Urinary bladder (tissue), 3 donors: ENCODE measurements at regions not wholly inside any gene's neighbourhood (a gene's known extent, or its start where the extent isn't known, plus 50 kb on each side); places are given as distances from the start of the nearest gene placed in this dataset.

Experiments
- DNase-seq: peaks from one replicate; pipeline ENCODE4 v3.0.0-alpha.2; 2015; ENCODE audit errors: extremely low spot score
- H3K27ac ChIP-seq: one replicate; pipeline ENCODE4 v1.5.1; 2013; ENCODE audit warnings: low read depth, mild to moderate bottlenecking, moderate library complexity
- H3K36me3 ChIP-seq: one replicate; pipeline ENCODE4 v1.6.1; 2013; ENCODE audit warnings: mild to moderate bottlenecking, moderate library complexity; ENCODE audit not compliant: insufficient read depth
- H3K4me1 ChIP-seq: one replicate; pipeline ENCODE4 v1.6.1; 2013; ENCODE audit warnings: mild to moderate bottlenecking, moderate library complexity; ENCODE audit not compliant: insufficient read depth
- H3K4me3 ChIP-seq: one replicate; pipeline ENCODE4 v1.5.1; 2013; ENCODE audit warnings: low read depth, low read length
- WGBS: extraction: QIAGEN DNeasy Blood & Tissue Kit; methylation state at CpG from one replicate; pipeline ENCODE4 v1.1.7; 2013; 5-methylcytosine and 5-hydroxymethylcytosine counted together
- donor health status: healthy with polysubstance abuse.
- donor health status: healthy.

DNA sequence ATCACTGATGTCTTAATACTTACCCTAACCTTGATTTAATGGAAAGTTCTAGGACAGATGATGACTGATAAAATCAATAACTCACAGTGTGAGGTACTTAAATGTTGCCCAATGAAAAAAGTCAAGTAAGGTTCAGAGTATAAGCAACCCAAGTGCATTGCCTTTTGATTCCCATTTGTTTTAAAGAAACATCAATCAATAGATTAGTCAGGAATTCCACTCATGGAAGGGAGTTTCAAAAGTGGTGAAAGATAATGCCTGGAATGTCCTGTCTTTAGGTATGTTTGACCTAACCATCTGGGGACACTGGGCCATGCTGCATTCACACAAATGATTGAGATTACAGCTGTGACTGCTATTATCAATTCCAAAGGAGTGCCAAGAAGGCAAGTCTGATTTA is 259.7 kb downstream of the PPARGC1A start:
- Histone ChIP-seq H3K36me3 (no peaks in the 10 kb centered on the region), H3K27ac (no peak overlapping the region), H3K4me3 (no peak overlapping the region), H3K4me1 (no peaks in the 10 kb centered on the region)
- no peak for DNase-seq

DNA sequence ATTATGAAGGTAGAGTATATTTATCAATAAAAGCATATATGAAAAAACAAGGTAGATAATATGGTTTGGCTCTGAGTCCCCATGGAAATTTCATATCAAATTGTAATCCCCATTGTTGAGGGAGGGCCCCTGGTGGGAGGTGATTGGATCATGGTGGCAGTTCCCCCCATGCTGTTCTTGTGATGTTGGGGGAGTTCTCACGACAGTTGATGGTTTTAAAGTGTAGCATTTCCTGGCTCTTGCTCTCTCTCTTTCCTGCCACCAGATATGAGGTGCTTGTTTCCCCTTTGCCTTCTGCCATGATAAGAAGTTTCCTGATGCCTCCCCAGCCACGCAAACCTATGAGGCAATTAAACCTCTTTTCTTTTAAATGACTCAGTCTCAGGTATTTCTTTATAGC is 260.4 kb downstream of the PPARGC1A start:
- H3K4me1 ChIP-seq = no peaks in the 10 kb centered on the region
- H3K27ac ChIP-seq = no peak overlapping the region
- 26% methylated on average over 2 of the region's 2 CpGs for WGBS
- DNase-seq = no peak
- no peak overlapping the region for H3K4me3 ChIP-seq
- no peaks in the 10 kb centered on the region for H3K36me3 ChIP-seq

DNA sequence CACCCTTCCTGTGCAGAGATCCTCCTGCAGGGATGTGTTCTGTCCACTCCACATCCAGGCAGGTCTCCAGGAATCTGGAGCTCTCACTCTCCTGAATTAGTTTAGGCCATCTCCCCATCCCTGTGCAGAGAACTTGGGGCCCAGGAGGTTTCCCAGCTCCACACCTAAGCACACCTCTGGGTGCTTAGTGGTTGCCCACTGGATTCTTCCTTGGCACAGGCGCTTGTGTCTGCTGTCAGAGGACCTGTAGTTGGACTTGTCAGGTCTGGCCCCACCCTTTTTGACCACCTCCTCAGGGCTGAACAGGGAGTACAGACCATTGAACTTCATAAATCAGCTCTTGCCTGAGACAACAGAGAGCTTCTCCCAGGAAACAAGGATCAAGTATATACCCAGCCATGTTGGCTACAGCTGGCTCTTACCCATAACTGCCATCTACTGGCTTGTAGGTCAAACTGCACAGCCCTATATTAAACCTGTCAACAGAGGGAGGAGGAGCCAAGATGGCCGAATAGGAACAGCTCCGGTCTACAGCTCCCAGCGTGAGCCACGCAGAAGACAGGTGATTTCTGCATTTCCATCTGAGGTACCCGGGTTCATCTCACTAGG is 275.5 kb downstream of the PPARGC1A start:
- Histone ChIP-seq H3K4me1 (no peaks in the 10 kb centered on the region), H3K36me3 (no peaks in the 10 kb centered on the region), H3K27ac (no peak overlapping the region), H3K4me3 (no peak overlapping the region)
- DNase-seq = no peak
- 85% methylated on average over 5 of the region's 6 CpGs for WGBS

DNA sequence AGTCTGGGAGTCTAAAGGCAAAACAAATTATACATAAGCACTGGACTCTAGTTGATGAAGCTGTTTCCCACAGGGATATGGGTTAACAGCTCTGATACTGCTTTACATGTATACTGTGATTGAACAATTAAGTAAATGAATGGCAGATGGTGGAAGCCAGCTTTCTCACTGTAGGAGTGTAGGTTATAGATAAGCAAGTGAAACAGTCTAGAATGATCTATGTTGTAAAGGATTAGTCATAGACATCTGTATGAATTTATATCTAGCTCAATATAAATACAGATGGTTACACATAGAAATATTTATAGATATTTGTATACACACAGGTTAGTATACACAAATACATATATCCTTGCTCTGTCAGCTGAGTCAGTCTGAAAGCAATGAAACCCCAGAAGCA is 276.1 kb downstream of the PPARGC1A start:
- Histone ChIP-seq H3K36me3 (no peaks in the 10 kb centered on the region), H3K27ac (no peak overlapping the region), H3K4me3 (no peak overlapping the region), H3K4me1 (no peaks in the 10 kb centered on the region)
- DNase-seq = no peak

DNA sequence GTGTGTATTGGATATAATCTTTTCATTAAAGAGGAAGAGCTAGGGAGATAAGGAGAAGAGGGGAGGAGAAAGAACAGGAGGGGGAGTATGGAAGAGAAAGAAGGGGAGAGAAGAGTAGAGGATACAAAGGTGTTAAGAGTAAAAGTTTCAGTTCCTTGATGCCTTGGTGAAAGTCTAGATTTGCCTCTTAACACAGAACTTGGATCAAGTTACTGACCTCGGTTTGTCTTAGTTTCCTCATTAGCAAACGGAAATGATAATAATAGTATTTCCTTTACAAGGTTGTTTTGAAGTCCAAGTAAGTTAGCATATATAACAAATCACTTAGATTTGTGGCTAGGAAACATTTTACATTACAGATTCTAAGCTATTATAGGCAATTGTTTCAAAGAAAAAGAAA is 287.1 kb downstream of the PPARGC1A start:
- 54% methylated on average over 2 of the region's 2 CpGs for WGBS
- H3K36me3 ChIP-seq = no peaks in the 10 kb centered on the region
- no peaks in the 10 kb centered on the region for H3K4me1 ChIP-seq
- H3K27ac ChIP-seq = no peak overlapping the region
- no peak overlapping the region for H3K4me3 ChIP-seq
- DNase-seq = no peak

DNA sequence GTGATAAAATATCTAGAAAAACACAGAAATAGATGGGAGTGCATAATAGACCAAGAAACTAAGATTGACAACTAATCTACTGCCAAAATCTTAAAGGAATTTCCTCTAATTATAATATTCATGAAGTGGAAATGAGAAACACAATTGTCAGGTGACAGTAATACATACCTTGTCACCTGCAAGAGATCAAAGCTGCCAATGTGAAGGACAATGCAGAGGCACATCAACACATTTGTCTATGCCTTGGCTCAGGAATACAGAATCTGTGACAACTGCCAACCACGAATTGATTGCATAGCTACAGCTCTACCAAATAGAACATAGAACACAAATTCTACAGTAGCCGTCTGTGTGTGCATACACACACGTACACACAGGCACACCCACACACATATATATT is 295.7 kb downstream of the PPARGC1A start:
- WGBS = 79% methylated on average over 3 of the region's 3 CpGs
- Histone ChIP-seq H3K27ac (no peak overlapping the region), H3K4me3 (no peak overlapping the region), H3K4me1 (no peaks in the 10 kb centered on the region), H3K36me3 (no peaks in the 10 kb centered on the region)
- DNase-seq = no peak

DNA sequence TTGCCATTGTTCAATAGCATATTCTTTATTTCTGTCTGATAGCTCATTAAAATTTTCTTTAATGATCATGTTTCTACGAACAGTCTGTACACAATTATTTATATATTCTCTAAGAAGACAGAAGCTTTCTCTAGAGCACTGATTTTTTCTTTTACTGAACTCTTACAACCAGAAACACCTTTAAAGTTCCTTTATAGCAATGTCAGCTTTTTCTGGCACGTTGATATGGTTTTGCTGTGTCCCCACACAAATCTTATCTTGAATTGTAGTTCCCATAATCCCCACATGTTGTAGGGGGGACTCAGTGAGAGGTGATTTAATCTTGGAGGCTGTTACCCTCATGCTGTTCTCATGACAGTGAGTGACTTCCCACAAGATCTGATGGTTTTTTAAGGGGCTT is 299.4 kb downstream of the PPARGC1A start:
- no peaks in the 10 kb centered on the region for H3K4me1 ChIP-seq
- no peaks in the 10 kb centered on the region for H3K36me3 ChIP-seq
- 42% methylated on average over 2 of the region's 2 CpGs for WGBS
- no peak overlapping the region for H3K27ac ChIP-seq
- no peak overlapping the region for H3K4me3 ChIP-seq
- DNase-seq = no peak

DNA sequence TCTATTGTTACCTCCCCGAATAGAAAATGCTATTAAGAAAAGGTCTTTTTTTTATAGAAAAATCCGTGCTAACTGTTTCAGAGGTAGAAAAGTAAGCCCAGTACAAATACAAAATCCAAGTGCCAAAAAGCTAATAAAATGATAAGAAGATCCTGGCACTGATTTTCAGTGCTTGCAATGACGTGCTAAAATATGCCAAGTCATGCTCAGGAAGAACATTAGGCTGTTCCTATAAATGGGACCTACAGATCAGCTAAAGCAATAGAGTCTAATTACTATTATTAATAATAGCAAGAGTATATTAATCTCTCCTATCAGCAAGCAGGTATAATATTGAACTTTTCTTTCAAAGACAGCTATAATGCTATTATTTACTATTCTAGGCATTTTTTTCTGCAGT is 305.8 kb downstream of the PPARGC1A start:
- no peak overlapping the region for H3K27ac ChIP-seq
- WGBS = 18% methylated on average over 3 of the region's 3 CpGs
- no peaks in the 10 kb centered on the region for H3K4me1 ChIP-seq
- no peaks in the 10 kb centered on the region for H3K36me3 ChIP-seq
- H3K4me3 ChIP-seq = no peak overlapping the region
- DNase-seq = no peak

DNA sequence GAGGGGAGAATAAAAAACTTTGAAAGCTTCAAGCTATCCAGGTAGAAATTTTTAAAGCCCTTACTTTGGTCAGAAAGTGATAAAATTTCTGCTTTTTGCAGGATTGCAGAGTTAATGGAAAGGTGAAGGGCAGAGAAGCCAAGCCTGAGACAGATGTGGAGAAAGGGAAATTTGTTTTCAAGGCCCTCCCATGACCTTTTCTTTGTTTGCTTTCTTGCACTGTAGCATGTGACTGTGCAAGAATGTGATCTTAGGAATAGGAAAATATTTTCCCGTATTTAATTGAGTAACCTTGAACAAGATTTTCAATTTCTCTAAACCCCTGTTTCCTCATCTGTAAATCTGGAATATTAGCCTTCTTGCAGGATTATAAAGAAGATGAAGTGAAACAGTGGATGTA is 307.2 kb downstream of the PPARGC1A start:
- Histone ChIP-seq H3K4me1 (no peaks in the 10 kb centered on the region), H3K27ac (no peak overlapping the region), H3K36me3 (no peaks in the 10 kb centered on the region), H3K4me3 (no peak overlapping the region)
- DNase-seq = no peak
- 68% methylated on average over 1 of the region's 1 CpG for WGBS

DNA sequence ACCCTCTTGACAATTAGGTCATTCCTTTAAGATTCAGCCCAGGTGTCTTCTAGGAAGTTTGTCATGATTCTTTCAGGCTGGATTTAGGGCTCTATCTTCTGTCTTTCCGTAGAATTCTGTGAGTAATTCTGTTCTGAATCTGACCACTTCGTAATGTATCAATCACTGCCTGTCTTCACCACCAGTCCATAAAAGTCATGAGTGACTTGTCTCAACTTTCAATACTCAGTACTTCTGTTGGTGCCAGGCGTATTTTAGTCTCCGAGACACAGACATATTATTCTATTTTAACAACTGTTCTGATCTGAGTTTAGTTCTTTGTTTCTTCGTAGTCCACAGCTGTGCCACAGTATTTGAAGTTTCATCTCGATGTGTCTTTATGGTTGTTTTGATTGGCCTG is 310.7 kb downstream of the PPARGC1A start:
- no peaks in the 10 kb centered on the region for H3K4me1 ChIP-seq
- H3K4me3 ChIP-seq = no peak overlapping the region
- WGBS = 50% methylated on average over 6 of the region's 6 CpGs
- no peak overlapping the region for H3K27ac ChIP-seq
- H3K36me3 ChIP-seq = no peaks in the 10 kb centered on the region
- DNase-seq = no peak

DNA sequence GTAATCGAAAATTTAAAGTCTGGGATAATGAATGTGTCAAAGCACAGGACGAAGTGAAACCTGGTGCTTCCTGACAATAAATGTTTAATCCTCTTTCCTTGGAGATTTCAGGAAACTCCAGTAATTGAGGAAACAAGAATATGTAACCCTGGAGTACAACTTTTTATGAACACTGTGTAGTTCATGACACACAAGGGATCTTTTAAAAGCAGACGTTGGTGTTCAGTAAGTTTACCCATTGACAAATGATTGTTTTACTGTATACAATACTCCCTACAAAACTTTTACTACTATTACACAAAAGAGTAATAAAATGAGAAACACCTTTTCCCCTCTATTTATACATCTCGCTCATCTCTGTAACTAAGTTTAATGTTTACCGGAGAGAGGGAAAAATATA is 312.4 kb downstream of the PPARGC1A start:
- Histone ChIP-seq H3K27ac (no peak overlapping the region), H3K36me3 (no peaks in the 10 kb centered on the region), H3K4me3 (no peak overlapping the region), H3K4me1 (no peaks in the 10 kb centered on the region)
- WGBS = 51% methylated on average over 5 of the region's 5 CpGs
- no peak for DNase-seq

DNA sequence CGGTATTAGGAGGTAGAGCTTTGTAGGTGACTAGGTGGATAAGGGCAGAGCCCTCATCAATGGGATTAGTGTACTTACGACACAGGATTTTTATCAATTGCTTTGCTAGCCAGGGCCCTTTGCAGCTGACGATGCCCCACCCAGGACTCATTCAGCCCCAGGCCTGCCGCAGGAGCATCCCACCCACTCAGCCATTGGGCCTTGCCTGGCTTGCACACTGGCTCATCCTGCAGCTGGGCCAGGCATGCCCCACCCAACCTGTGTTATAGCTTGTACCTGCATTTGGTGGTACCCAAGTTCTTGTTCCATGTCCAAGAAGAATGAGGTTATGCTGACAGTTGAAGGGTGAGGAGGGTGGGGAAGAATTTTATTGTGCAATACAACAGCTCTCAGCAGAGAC is 317.5 kb downstream of the PPARGC1A start:
- DNase-seq = no peak
- Histone ChIP-seq H3K4me1 (no peaks in the 10 kb centered on the region), H3K36me3 (no peaks in the 10 kb centered on the region), H3K27ac (no peak overlapping the region), H3K4me3 (no peak overlapping the region)
- WGBS = 90% methylated on average over 4 of the region's 4 CpGs

DNA sequence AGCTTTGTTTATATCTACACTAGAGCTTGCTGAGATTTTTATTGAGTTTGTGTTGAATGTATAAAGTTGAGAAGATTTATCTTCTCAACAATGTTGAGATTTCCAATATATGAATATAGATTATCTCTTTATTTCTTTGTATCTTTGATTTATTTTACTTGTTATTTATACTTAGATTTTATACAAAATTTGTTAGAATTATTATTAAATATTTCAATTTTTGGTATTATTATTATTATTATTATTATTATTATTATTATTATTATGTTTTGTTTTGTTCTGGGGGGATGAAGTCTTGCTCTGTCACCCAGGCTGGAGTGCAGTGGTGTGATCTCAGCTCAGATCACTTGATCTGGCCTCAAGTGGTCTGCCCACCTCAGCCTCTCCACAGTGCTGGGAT is 322.5 kb downstream of the PPARGC1A start:
- Histone ChIP-seq H3K4me1 (no peaks in the 10 kb centered on the region), H3K36me3 (no peaks in the 10 kb centered on the region), H3K4me3 (no peak overlapping the region), H3K27ac (no peak overlapping the region)
- no peak for DNase-seq

DNA sequence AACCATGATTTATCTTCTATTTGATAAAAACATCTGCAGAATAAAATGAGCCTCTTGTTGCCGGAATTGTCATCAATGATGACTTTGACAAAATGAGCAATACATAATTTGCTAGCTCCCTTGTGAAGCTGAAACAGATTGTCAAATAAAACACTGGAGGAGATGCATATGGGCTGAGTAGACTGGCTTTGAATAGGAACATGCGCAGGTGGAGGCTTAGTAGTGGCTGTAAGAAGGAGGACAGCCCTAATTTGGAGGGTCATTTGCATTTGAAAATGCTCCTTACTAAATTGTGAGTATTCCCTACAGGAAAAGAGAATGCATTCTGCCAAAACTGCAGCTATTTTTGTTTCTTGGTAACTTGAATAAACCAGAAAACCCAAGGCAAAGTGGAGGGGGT is 329.1 kb downstream of the PPARGC1A start:
- no peaks in the 10 kb centered on the region for H3K36me3 ChIP-seq
- DNase-seq = no peak
- no peaks in the 10 kb centered on the region for H3K4me1 ChIP-seq
- no peak overlapping the region for H3K4me3 ChIP-seq
- no peak overlapping the region for H3K27ac ChIP-seq
- 83% methylated on average over 2 of the region's 2 CpGs for WGBS

DNA sequence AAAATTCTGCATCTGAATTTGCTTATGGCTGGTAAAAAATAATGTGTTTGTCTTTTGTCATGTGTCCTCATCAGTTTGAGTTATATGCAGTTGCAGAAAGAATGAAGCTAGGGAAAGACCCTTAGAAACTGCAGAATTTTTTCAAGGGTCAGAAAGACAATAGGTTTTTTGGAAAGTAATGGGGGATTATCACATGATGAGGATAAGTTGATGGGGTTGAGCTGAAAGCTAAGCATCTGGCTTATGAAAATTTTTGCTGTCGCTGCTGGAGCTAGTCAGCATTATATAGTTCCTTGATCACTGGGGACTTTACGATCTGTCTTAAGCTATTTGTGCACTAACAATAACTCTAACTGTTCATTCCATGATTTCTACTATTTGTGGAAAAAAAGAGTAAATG is 331.7 kb downstream of the PPARGC1A start:
- Histone ChIP-seq H3K27ac (no peak overlapping the region), H3K4me1 (no peaks in the 10 kb centered on the region), H3K36me3 (no peaks in the 10 kb centered on the region), H3K4me3 (no peak overlapping the region)
- no peak for DNase-seq
- WGBS = 50% methylated on average over 2 of the region's 2 CpGs
